Smooth muscle cell (in vitro differentiated cells): ENCODE measurements at regions not wholly inside any gene's neighbourhood (a gene's known extent, or its start where the extent isn't known, plus 50 kb on each side); places are given as distances from the start of the nearest gene placed in this dataset.

Experiments used
- DNase-seq: peaks from one replicate; lab custom pipeline; 2025; ENCODE audit not compliant: unreplicated experiment; lab: John Stamatoyannopoulos, UW
- H2AFZ ChIP-seq: fragments of 200-600 bp; sonication (generic); 2 replicates; pipeline ENCODE4 v1.6.0; 2016; ENCODE audit warnings: antibody characterized with exemption, low read depth, mild to moderate bottlenecking
- H3F3A ChIP-seq: fragments of 200-600 bp; sonication (generic); 2 replicates; pipeline ENCODE4 v1.6.0; 2017; ENCODE audit warnings: antibody characterized with exemption, low read depth
- H3K27ac ChIP-seq: fragments of 200-600 bp; sonication (generic); 2 replicates; pipeline ENCODE4 v1.5.1; 2016; ENCODE audit warnings: low read depth, mild to moderate bottlenecking
- H3K27me3 ChIP-seq: fragments of 200-600 bp; sonication (generic); 2 replicates; pipeline ENCODE4 v1.6.1; 2016; ENCODE audit warnings: low read depth, mild to moderate bottlenecking
- H3K36me3 ChIP-seq: fragments of 200-600 bp; sonication (generic); 2 replicates; pipeline ENCODE4 v1.5.1; 2016; ENCODE audit warnings: low read depth
- H3K4me1 ChIP-seq: fragments of 200-600 bp; sonication (generic); 2 replicates; pipeline ENCODE4 v1.5.1; 2016; ENCODE audit warnings: low read depth
- H3K4me2 ChIP-seq: fragments of 200-600 bp; sonication (generic); 2 replicates; pipeline ENCODE4 v1.6.0; 2016; ENCODE audit warnings: mild to moderate bottlenecking
- H3K4me3 ChIP-seq: fragments of 200-600 bp; sonication (generic); 2 replicates; pipeline ENCODE4 v1.5.1; 2016; ENCODE audit warnings: mild to moderate bottlenecking
- H3K79me2 ChIP-seq: fragments of 200-600 bp; sonication (generic); 2 replicates; pipeline ENCODE4 v1.6.0; 2016; ENCODE audit warnings: low read depth, mild to moderate bottlenecking
- H3K9ac ChIP-seq: fragments of 200-600 bp; sonication (generic); 2 replicates; pipeline ENCODE4 v1.6.0; 2016; ENCODE audit warnings: low read depth
- H3K9me3 ChIP-seq: fragments of 200-600 bp; sonication (generic); replicated peaks from 2 replicates; pipeline ENCODE4 v1.5.1; 2016; ENCODE audit warnings: low read depth
- H4K20me1 ChIP-seq: fragments of 200-600 bp; sonication (generic); 2 replicates; pipeline ENCODE4 v1.6.0; 2016; ENCODE audit warnings: low read depth
- WGBS: methylation state at CpG from one replicate; pipeline ENCODE4 v1.1.7; 2016; ENCODE audit warnings: low lambda C conversion rate; 5-methylcytosine and 5-hydroxymethylcytosine counted together
- TF ChIP-seq, protein P1 (sequence below): fragments of 200-600 bp; sonication (generic); IDR thresholded peaks from 2 replicates; pipeline ENCODE4 v1.5.1; 2017; ENCODE audit warnings: borderline replicate concordance, mild to moderate bottlenecking, antibody characterized with exemption; ENCODE audit not compliant: insufficient read depth, poor library complexity, severe bottlenecking

DNA sequence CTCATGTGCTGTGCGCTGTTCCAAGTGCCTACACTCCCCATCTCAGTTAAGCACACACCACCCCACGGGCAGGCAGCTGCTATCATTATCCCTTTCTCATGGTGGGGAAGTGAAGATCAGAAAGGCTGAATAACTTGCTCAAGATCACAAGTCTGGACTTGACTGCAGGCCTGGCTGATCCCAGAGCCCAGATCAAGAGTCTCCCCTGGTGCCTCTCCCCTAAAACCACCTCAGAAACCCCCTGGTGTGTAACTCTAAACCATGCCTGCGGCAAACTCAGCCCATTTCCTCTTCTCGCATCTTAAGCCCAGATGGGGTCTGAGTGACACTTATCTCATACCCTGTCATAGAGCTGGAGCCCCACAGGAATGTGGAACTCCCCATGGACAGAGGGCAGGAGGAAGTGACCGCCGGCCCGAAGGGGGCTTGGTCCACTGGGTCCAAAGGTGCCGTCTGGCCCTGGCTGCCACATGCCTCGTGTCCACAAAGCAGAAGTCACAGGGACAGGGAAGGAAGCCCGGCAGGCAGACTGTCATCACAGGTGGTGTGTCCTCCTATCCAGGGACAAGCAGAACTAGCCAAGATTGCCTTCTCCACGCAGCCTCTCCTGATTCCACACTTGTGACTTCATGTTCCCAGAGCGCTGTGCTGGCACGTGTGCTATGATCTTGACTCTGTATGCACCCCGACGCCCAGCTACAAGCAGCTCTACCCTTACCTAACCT, 92.1 kb downstream of the SYF2 start:
- DNase-seq = no peak
- H3K27ac ChIP-seq = no peak overlapping the region
- H3K4me2 ChIP-seq = no peak overlapping the region
- H3K79me2 ChIP-seq = no peaks in the 10 kb centered on the region
- no peaks in the 10 kb centered on the region for H3F3A ChIP-seq
- H3K4me3 ChIP-seq = no peak overlapping the region
- H3K27me3 ChIP-seq = no peaks in the 10 kb centered on the region
- no peaks in the 10 kb centered on the region for H3K4me1 ChIP-seq
- TF ChIP-seq, protein P1, sequence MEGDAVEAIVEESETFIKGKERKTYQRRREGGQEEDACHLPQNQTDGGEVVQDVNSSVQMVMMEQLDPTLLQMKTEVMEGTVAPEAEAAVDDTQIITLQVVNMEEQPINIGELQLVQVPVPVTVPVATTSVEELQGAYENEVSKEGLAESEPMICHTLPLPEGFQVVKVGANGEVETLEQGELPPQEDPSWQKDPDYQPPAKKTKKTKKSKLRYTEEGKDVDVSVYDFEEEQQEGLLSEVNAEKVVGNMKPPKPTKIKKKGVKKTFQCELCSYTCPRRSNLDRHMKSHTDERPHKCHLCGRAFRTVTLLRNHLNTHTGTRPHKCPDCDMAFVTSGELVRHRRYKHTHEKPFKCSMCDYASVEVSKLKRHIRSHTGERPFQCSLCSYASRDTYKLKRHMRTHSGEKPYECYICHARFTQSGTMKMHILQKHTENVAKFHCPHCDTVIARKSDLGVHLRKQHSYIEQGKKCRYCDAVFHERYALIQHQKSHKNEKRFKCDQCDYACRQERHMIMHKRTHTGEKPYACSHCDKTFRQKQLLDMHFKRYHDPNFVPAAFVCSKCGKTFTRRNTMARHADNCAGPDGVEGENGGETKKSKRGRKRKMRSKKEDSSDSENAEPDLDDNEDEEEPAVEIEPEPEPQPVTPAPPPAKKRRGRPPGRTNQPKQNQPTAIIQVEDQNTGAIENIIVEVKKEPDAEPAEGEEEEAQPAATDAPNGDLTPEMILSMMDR = no peak
- H3K36me3 ChIP-seq = no peaks in the 10 kb centered on the region
- H3K9ac ChIP-seq = no peak overlapping the region
- no peak overlapping the region for H2AFZ ChIP-seq
- no peaks in the 10 kb centered on the region for H3K9me3 ChIP-seq
- WGBS = 60% methylated on average over 15 of the region's 15 CpGs
- H4K20me1 ChIP-seq = no peaks in the 10 kb centered on the region

DNA sequence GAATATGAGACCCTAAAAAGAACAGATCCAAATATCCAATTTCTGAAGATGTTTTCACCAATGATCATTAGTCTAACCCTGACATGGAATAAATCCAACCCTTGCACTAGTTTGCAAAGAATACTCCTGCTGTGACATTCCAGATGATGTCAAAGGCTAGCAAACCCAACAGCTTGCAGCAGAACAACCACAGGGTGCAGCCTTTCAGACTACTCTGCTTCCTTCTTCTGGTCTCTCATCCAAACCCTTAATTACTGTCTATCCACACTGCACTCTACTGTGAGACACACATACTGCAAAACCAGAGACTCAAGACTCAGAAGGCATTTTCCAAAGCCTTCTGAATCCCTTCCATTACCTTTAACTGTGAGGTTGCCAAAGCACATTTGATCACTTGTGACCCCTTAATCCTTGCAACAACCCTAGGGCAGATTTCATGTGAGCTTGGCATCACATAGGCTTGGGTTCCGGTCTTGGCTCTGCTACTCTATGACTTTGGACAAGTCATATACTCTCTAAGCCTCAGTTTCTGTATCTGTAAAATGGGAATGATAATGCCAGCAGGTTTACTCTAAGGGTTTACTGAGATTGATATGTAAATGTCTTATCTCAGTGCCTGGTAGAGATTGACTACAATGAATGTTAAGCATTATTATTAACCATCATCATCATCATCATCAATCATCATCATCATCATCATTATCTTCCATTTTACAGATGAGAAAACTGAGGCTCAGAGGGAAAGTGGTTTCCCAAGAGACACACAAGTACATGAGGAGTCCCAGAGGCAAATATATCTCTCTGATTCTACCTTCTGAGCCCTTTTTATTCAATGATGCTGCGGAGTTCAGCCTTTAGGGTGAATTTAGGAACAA, 94.5 kb downstream of the SYF2 start:
- Histone ChIP-seq H3K4me2 (no peak overlapping the region), H2AFZ (no peak overlapping the region), H3K4me3 (no peak overlapping the region), H4K20me1 (no peaks in the 10 kb centered on the region), H3K4me1 (no peaks in the 10 kb centered on the region), H3K27me3 (no peaks in the 10 kb centered on the region), H3K27ac (no peak overlapping the region), H3K79me2 (no peaks in the 10 kb centered on the region), H3K9me3 (no peaks in the 10 kb centered on the region), H3K36me3 (no peaks in the 10 kb centered on the region), H3F3A (no peaks in the 10 kb centered on the region), H3K9ac (no peak overlapping the region)
- DNase-seq = no peak
- TF ChIP-seq, protein P1 = no peak
- WGBS = 89% methylated on average over 2 of the region's 2 CpGs

DNA sequence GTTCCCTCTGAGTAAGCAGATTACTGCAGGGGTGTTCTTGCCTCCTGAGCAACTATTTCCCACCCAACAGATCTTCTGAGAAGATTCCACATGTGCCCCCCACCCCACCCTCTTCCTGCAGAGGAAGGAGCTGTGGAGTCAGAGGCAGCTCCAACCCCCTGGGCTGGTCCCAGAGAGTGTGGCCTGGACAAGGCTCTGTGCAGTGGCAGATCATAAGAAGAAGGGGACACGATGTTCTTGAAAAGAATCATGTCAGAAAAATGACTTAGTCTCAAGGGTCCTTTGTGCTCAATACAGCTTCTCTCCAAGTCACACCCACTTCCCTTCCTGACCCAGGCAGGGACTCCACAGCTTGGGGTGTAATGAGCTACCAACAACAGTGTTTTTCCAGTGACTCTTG, 95.2 kb downstream of the SYF2 start:
- Histone ChIP-seq H2AFZ (no peak overlapping the region), H3K27me3 (no peaks in the 10 kb centered on the region), H3K36me3 (no peaks in the 10 kb centered on the region), H3F3A (no peaks in the 10 kb centered on the region), H3K27ac (no peak overlapping the region), H3K9me3 (no peaks in the 10 kb centered on the region), H4K20me1 (no peaks in the 10 kb centered on the region), H3K9ac (no peak overlapping the region), H3K4me1 (no peaks in the 10 kb centered on the region), H3K4me3 (no peak overlapping the region), H3K4me2 (no peak overlapping the region), H3K79me2 (no peaks in the 10 kb centered on the region)
- no peak for DNase-seq
- TF ChIP-seq, protein P1 = no peak
- 100% methylated on average over 1 of the region's 1 CpG for WGBS

DNA sequence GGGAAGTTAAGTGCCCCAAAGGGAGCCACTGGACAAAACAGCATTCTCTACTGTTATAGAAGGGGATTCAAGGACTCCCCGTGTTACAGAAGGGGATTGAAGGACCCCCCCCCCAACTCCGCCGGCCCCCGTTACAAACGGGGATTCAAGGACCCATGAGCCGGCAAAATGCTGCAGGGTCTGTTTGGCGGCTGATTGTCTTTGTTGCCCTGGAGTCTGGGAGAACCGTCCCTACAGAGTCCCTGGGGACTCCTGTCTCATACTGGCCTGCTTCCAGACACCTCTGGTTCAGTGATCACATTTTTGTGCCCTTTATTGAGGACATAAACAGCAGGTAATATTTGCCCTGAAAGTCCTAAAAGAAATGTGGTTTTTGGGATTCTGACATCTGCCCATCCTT, 96.4 kb downstream of the SYF2 start:
- 90% methylated on average over 8 of the region's 8 CpGs for WGBS
- Histone ChIP-seq H3K4me1 (no peaks in the 10 kb centered on the region), H3K4me2 (no peak overlapping the region), H2AFZ (no peak overlapping the region), H3K79me2 (no peaks in the 10 kb centered on the region), H3K27me3 (no peaks in the 10 kb centered on the region), H3K27ac (no peak overlapping the region), H4K20me1 (no peaks in the 10 kb centered on the region), H3K36me3 (no peaks in the 10 kb centered on the region), H3K9me3 (no peaks in the 10 kb centered on the region), H3K9ac (no peak overlapping the region), H3K4me3 (no peak overlapping the region), H3F3A (no peaks in the 10 kb centered on the region)
- TF ChIP-seq, protein P1 = no peak
- DNase-seq = no peak
